ENCODE measurements at regions not wholly inside any gene's neighbourhood (a gene's known extent, or its start where the extent isn't known, plus 50 kb on each side); places are given as distances from the start of the nearest gene placed in this dataset.

GRCh38 chr1:201724039-201724765, 104.8 kb upstream of the IPO9 start:
- no peak for TF ChIP-seq CTCF (IDR thresholded peaks at IDR 0.05)
- TF ChIP-seq EZH2 (IDR thresholded peaks at IDR 0.05; ENCODE audit: borderline replicate concordance, insufficient read depth, low read depth, low read length, poor library complexity, severe bottlenecking) = no peak

All from B cell (primary cell).